Midbrain (tissue), 1 donor: ENCODE measurements at regions not wholly inside any gene's neighbourhood (a gene's known extent, or its start where the extent isn't known, plus 50 kb on each side); places are given as distances from the start of the nearest gene placed in this dataset.

ENCODE experiments used
- DNase-seq: peaks from one replicate; lab custom pipeline; 2025; lab: John Stamatoyannopoulos, UW

- DNase-seq: no peak
Observed at GRCh38 chr2:144079803-144080202, 440.1 kb downstream of the ZEB2 start.

- no peak for DNase-seq
Observed at GRCh38 chr2:144078802-144079724, 440.9 kb downstream of the ZEB2 start.

- no peak for DNase-seq
Observed at GRCh38 chr2:144078106-144078505, 441.8 kb downstream of the ZEB2 start.

- no peak for DNase-seq
Observed at GRCh38 chr2:144074450-144074849, 445.5 kb downstream of the ZEB2 start.

GRCh38 chr2:144071461-144071860 lies 448.5 kb downstream of the ZEB2 start:
- DNase-seq: no peak

GRCh38 chr2:144067506-144067905 lies 452.4 kb downstream of the ZEB2 start:
- no peak for DNase-seq

- no peak for DNase-seq
Observed at GRCh38 chr2:144063602-144064001, 456.3 kb downstream of the ZEB2 start.

- no peak for DNase-seq
Observed at GRCh38 chr2:144054911-144055310, 465.0 kb downstream of the ZEB2 start.

GRCh38 chr2:144052083-144052482 lies 467.8 kb downstream of the ZEB2 start:
- no peak for DNase-seq

- DNase-seq: no peak
Observed at GRCh38 chr2:144049137-144049536, 470.8 kb downstream of the ZEB2 start.

GRCh38 chr2:144048631-144049060 lies 471.3 kb downstream of the ZEB2 start:
- DNase-seq: no peak

- DNase-seq: no peak
Observed at GRCh38 chr2:144042751-144043150, 477.2 kb downstream of the ZEB2 start.

GRCh38 chr2:144041612-144042011 lies 478.3 kb downstream of the ZEB2 start:
- DNase-seq: no peak

- DNase-seq: no peak
Observed at GRCh38 chr2:144040834-144041233, 479.1 kb downstream of the ZEB2 start.

GRCh38 chr2:144032566-144032965 lies 487.4 kb downstream of the ZEB2 start:
- no peak for DNase-seq

- no peak for DNase-seq
Observed at GRCh38 chr2:144030791-144031190, 489.1 kb downstream of the ZEB2 start.

- no peak for DNase-seq
Observed at GRCh38 chr2:144027593-144027992, 492.3 kb downstream of the ZEB2 start.

GRCh38 chr2:144026753-144027152 lies 493.2 kb downstream of the ZEB2 start:
- DNase-seq: no peak

- DNase-seq: no peak
Observed at GRCh38 chr2:144020047-144020446, 499.9 kb downstream of the ZEB2 start.

GRCh38 chr2:144015655-144016245 lies 504.2 kb downstream of the ZEB2 start:
- no peak for DNase-seq

GRCh38 chr2:144015036-144015435 lies 504.9 kb downstream of the ZEB2 start:
- no peak for DNase-seq

GRCh38 chr2:144014103-144014502 lies 505.8 kb downstream of the ZEB2 start:
- no peak for DNase-seq

- no peak for DNase-seq
Observed at GRCh38 chr2:144012304-144012703, 507.6 kb downstream of the ZEB2 start.
